HG03432 (cell line): ENCODE measurements at regions not wholly inside any gene's neighbourhood (a gene's known extent, or its start where the extent isn't known, plus 50 kb on each side); places are given as distances from the start of the nearest gene placed in this dataset.
"Not testable (repeated sequence)": the region's sequence is repeated elsewhere in the genome, so short reads cannot be mapped to it uniquely, and the experiment has no call there.

Experiments used
- ATAC-seq: cut with Tn5 transposase; IDR thresholded peaks from one replicate; pipeline ENCODE4 v1.9.1; 2021; ENCODE audit warnings: mild to moderate bottlenecking, moderate library complexity; ENCODE audit not compliant: unreplicated experiment

DNA sequence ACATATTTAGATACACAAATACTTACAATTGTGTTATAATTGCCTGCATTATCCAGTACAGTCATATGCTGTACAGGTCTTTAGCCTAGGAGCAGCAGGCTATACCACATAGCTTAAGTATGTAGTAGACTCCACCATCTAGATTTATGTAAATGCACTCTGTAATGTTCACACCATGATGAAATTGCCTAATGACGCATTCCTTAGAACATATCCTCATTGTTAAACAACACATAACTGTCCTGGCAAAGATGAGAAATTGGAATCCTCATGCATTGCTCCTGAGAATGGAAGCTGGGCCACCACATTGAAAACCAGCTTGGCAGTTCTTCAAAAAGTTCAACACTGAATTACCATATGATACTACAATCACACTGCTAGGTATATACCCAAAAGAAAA is 1002.8 kb upstream of the CELF2 start:
- ATAC-seq: no peak

DNA sequence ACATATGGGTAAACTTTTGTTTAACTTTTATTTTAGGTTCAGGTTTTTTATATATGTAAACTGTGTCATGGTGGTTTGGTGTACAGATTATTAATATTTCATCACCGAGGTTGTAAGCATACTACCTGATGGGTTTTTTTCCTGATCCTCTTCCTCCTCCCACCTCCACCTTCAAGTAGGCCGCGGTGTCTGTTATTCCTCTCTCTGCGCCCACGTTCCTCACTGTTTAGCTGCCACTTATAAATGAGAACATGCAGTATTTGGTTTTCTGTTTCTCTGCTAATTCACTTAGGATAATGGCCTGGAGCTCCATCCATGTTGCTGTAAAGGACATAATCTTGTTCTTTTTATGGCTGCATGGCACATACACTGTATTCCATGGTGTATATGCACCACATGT is 1000.0 kb upstream of the CELF2 start:
- no peak for ATAC-seq

DNA sequence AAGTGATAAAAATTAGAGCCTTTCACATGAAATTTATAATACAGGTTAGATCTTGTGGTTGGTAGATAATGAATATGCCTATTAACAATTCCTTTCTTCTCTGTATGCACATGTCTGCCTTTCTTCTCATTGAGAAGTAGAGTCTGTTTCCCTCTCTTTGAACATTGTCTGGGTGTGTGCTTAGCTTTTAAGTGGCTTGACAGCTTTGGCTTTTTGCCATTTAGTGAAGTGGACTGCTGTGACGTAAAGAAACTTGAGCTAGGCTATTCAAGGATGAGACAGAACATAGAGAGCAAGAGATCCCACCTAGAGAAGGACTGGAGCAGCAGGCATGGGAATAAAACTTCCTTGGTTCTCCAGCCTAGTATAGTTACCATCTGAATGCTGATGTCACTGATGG is 996.7 kb upstream of the CELF2 start:
- no peak for ATAC-seq

DNA sequence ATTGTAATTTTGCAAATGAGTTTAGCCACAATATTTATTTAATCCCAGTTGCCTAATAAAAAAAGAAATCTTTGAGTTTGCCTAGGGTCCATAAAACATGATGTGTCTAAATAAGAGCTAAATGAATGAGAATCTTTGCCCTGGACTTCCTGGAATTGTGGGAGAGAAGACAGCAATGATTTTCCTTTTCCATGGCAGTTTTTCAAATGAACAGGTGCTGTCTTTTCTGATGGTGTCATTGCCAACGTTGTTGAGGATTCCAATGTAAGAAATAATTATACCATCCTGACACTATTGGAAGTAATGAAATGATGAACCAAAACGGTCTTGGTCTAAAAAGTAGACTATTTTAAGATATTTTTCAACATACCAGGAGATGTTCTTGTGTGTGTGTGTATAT is 984.7 kb upstream of the CELF2 start:
- ATAC-seq: no peak

DNA sequence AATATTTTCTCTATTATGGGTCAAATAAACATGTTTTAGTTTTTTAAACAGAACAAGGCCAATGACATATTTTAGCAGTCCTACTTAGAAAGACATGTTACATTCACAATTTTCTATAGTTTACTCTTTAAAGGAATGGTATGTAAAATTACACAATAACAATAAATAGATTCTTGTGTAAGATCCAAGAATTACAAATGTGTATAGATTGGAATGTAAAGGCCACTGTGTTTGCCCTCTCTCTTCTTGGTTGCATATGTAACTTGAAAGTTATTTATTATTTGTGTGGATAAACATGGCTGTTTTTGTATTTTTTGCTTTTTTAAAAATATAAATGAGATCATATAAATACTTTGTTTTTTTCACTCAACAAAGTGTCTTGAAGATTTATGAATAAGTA is 979.3 kb upstream of the CELF2 start:
- no peak for ATAC-seq

DNA sequence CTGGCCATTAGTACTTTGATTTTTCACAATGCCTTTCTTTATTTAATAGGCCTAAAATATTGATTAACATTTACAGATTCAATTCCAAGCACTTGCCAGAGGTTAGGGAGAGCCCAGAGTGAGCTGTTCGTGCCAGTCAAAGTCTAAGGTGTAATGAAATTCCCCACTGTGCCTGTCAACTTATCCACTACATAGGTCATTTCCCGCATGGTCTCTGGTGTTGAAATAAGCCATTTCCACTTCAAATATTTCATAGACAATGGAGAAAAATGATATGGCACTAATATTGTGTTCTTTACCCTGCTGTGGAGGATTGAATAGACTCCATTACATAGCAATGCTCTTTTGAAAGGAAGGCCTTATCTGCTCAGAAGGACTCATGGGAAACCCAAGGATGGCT is 978.1 kb upstream of the CELF2 start:
- ATAC-seq: no peak

DNA sequence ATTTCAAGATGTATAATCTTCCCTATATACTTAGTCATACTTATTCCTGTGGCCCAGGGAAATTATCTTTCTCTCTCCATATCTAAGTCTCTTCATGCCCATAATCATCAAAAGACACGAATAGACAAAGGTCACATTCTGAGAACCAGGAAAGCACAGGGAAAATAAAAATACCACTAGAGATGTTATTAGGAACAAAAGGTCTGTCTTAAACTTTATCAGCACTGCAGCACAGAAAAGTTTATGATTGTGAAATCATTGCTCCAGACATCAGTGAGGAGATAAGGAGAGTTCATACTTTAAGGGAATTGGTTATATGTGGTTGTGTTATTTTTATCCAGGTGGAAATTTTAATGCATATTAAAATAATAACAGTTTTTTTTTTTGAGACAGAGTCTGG is 974.6 kb upstream of the CELF2 start:
- ATAC-seq: no peak

DNA sequence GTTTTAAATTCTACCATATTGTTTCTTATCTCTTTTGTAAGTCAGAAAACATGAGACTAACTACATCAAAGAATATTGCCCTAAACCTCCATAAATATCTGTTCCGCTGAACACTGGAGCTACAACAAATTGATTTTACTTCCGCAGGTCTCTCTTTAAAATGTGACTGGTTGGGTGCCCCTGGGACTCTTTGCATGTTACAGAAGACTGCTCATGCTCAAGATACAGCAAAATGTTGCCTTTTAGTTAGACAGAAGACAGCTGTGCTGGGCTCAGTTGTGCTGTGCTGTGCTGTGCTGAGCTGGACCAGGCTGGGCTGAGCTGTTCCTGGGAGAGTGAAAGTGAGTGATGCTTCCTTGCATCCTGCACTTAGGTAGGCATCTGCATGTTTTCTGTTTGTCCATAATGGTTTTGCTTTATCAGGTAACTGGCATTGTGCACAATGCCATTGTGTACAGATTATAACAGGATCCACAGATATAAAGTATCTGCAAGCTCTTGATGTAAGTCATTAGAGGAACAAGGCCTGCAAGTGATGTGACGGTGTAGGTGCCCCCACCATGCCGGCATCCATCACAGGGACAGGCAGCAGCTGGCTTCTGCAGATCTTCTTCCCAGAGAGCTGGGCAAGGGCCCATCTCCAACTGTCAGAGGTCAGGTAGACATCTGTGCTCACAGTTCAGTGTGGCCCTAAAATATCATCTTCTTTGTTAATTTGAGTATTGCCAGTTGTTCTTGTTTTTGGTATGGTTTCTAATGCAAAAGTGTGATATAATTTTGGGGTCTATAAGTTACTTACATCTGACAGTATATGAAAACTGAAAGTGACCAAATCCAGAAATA is 972.5 kb upstream of the CELF2 start:
- no peak for ATAC-seq

DNA sequence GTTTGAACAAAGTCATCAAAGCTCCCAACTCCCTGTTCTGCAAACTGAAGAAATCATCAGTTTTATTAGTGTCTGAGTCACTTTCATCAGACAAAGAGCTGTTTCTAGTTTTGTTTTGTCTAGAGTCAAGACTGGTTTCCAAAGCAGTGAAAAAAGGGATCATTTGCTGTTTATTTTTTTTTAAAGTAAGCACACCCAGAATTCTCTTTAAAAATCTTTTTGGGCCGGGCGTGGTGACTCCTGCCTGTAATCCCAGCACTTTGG is 972.0 kb upstream of the CELF2 start:
- no peak for ATAC-seq

DNA sequence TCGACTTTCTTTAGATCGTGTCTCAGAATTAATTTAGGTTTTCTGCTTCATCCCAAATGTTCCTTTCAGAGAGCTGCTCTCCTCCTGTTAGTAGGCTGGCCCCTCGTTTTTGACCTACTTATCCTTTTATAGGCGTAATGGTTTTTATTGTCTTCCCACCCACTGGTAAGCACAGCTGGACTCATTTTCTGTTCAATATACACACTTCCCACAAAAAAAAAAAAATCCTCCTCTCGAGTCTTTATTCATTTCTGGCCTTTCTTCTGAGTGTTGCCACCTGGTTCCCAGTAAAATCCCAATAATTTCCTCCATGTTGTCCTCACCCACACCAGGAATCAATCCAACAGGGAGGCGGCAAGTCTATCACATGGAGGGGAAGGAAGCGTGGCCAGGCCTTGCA is 970.2 kb upstream of the CELF2 start:
- ATAC-seq: no peak

DNA sequence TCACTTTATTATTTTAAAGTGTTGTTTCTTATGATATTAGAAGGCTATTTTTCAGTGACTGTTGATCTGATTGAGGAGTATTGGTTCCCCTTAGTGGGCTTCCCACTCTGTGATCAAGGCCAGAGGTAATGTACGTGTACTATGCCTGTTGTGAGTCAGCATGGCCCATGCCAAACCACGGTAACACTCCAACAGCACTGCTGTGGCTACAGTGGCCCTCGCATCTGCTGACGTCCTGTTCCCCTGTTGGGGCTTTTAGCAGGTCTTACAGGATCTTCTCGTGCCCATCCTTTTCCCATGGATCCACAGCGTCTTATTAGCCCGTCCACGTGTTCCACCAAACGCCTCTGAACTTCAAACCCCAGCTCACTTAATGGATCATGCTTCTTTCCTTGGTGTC is 964.6 kb upstream of the CELF2 start:
- ATAC-seq: no peak

DNA sequence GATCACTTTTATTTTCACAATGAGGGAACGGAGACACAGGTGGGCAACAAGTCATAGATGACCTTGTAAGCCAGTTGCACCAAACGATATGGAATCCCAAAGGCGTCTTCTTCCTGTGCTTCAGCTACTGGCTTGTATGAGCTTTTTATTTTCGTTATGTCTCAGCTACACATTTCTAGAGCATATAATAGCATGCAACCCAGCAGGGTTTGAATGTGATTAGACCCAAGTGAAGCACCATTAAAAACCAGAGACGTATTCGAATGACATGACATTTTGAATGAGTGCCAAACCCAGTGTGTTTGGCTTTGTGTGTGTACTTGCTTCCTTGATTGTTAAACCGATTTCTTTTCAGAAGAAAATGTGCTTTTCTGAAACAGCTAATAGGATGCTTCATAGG is 963.2 kb upstream of the CELF2 start:
- ATAC-seq: no peak

DNA sequence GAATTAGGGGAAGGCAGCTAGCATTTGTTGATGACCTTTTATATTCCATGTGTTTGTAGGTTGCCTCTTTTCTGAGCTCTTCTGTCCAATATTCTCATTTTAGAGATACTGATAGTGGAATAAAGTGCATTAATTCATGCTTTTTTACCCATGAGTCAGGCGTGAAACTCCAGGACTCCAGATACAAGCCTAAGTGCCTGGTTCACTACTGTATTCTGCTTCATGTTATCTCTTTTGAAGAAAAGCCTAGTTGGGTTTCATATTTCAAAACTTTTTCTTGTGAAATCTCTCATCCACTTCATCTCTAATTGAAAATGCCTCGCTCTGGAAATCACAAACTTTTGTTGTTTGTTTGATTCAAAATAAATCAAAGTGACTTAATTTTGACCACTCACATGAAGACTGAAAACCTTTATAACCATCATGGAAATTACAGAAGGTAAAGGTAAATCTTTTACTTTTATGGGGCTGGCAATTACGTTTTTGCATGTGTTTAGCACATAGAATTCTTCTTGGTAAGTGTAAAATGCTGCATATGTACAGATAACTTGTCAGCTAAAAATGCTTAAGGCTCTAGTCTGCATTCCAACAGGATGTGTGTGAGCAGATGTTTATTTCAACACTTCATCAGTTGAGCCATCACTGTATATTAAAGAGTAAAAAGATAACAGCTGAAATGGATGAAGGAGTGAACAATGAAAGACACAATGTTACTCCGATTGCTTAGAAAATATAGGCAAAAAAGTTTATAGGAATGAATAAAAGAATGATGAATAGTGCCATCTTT is 961.8 kb upstream of the CELF2 start:
- no peak for ATAC-seq

DNA sequence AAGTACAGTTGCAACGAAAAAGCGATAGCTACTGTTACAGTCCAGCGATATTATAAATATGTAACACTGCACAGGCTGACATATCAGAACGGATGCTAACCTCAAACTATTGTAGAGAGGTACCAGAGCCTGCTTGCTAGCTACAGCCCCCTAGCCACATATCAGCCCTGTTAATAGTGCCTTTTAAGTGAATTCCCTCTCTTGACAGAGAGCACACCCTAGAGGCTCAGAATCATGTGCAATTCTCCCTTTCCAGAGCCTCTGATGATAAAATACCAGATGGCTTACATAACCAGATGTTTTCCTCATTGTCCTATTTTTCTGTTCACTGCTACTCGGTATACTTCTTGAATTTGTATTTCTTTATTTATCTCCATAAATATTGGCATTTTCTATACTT is 960.7 kb upstream of the CELF2 start:
- ATAC-seq: no peak

DNA sequence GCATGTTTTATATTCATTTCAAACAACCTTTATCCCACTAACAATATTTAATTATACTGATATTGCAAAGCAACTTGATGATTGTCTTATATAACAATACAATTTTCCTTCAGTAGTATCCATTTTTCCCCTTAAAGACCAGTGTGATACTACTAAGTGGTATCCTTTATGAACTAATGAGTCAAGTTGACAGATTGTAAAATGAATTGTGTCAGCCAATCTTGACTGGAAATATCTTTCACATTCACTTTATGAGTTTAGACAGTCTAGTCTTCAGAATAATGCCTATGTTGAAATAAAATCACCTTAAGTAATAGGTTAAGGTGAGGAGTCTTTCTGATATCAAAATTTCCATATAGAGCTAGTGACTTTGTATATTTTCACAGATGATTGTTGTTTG is 950.0 kb upstream of the CELF2 start:
- ATAC-seq: no peak

DNA sequence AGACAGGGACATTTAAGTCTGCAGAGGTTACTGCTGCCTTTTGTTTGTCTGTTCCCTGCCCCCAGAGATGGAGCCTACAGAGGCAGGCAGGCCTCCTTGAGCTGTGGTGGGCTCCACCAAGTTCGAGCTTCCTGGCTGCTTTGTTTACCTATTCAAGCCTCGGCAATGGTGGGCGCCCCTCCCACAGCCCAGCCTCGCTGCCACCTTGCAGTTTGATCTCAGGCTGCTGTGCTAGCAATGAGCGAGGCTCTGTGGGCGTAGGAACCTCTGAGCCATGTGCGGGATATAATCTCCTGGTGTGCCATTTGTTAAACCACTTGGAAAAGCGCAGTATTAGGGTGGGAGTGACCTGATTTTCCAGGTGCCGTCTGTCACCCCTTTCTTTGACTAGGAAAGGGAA is 942.8 kb upstream of the CELF2 start:
- not testable (repeated sequence) for ATAC-seq

DNA sequence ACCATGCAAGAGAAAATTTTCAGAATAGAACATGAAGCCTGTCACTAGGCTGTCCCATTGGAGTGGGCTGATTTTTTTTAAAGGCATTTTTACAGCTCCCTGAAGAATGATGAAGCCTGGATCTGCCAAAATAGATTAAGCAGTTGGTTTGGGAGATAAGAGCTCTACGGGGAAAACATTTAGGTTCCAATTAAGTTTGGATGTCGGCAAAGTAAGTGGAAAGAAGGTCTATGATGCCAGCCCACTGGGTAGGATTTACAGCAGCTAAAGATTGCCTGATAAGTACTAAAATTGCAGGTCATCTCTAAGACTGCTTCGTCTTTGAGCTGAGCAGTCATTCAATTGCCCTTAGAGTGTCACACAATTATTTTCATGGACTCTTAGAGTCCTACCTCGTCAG is 939.2 kb upstream of the CELF2 start:
- no peak for ATAC-seq

DNA sequence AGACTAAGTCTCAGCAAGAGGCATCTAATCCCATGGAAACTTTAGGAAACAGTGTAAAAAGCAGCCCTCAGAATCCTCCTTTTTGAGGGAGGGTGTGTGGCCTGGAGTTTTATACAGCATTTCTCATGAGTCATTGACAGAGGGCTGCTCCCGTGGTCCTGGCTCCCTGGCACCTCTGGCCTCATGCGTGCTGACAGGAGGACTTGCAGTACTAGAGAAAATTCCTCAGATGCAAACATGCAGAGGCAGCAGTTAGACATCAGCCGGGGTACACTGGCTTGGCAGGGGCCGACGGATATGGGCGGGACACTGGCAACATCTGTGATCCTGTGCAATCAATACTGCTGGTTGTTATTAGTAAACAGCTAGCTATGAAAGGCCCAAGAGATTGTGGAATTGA is 925.1 kb upstream of the CELF2 start:
- ATAC-seq: no peak

DNA sequence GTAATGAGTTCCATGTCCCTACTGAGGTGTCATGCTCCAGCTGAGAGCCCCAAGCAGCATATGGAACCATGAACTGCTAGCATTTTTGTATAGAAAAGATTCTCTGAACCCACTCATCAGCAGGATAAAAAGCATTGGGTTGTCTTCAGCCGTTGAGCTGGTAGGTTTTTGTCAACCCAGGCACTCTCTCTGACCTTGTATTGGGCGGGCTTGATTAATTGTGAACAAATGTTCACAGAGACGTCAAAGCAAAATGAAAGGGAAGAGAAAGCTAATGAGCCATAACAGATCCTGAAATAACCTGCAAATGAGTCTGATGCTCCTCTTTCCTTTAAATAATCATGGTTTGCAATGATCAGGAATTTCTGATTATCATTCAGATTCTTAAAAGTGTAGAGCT is 924.7 kb upstream of the CELF2 start:
- ATAC-seq: no peak

DNA sequence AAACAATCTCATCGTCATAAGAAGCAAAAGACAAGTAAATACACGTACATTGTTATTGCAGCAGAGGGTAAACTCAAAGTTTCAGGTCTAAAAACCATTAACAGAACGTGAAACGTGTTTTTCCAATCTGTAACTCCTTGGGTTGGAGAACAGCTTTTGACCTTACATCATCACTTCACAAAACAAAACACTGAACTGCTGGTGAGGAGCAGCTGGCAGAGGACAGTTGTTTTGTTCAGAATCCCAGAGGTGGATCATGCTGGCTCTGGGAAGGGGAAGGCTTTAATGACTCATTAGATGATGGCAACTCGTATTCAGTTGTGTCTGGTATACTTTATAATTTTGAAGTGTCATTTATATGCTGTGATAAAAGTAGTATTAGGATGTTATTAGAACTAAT is 923.0 kb upstream of the CELF2 start:
- no peak for ATAC-seq

DNA sequence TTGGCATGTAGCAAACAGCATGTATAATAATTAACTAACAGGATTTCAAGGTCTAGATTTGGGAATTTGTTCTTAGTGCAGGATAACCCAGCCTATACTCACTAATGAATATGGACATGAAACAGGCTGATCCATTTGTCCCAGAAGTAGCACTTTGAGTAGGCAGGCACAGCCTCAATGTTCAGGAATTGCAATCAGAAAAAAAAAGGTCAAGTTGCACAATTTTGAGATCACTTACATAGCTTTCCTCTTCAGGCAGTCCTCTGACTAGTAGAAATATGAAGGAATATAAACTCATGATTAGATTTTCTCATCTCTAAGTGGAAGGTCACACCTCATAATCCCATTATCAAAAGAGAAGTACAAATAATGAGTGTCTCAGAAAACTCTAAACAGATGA is 921.4 kb upstream of the CELF2 start:
- no peak for ATAC-seq

DNA sequence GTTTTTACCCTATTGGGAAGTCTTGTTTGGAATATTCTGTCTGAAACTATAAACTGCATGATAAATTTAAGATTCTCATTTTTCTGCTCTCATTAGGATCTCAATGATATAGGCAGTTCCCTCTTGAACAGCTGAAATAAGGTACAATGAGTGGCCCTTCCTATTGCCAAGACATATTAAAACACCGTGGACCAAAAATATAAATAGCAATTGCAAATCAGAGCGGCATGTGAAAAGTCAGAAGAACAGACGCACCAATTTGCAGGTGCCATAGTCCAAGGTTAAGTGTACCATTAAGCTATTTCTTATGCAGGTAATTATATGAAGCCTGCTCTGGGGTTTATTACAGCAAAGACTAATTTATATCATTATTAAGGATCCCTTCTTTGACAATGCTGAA is 920.8 kb upstream of the CELF2 start:
- no peak for ATAC-seq

DNA sequence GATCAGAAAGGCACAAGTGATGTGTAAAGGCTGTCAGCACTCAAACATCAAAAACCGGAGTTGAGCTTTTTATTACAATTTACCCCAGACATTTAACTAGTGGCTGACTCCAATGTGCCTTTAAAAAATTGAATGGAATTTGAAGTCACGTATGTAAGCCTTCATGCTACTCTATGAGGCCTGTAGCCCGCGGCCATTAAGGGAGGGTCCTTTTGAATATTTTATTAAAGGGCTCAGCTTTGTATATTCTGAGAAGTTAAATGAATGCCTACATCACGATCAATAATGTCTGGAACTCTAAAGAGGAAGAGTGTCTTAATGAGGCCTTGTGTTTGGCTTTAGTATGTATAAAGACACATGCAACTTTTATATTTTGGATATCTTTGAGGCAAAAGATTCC is 916.6 kb upstream of the CELF2 start:
- ATAC-seq: no peak
